ENCODE measurements at regions not wholly inside any gene's neighbourhood (a gene's known extent, or its start where the extent isn't known, plus 50 kb on each side); places are given as distances from the start of the nearest gene placed in this dataset.
"Not testable (repeated sequence)": the region's sequence is repeated elsewhere in the genome, so short reads cannot be mapped to it uniquely, and the experiment has no call there.

- no peak for DNase-seq (ENCODE audit: low read depth)
Observed at GRCh38 chr16:22719945-22720344, 94.0 kb upstream of the HS3ST2 start.

- DNase-seq (ENCODE audit: low read depth), result peak; percentile 1
Observed at GRCh38 chr16:22721511-22722100, 92.4 kb upstream of the HS3ST2 start.

- DNase-seq (ENCODE audit: low read depth), result not testable (repeated sequence)
Observed at GRCh38 chr16:22722551-22723541, 91.1 kb upstream of the HS3ST2 start.

- DNase-seq (ENCODE audit: low read depth), result no peak
Observed at GRCh38 chr16:22726868-22727267, 87.1 kb upstream of the HS3ST2 start.

GRCh38 chr16:22727285-22728166 is 86.4 kb upstream of the HS3ST2 start:
- no peak for DNase-seq (ENCODE audit: low read depth)

GRCh38 chr16:22728167-22728836 is 85.7 kb upstream of the HS3ST2 start:
- DNase-seq (ENCODE audit: low read depth), result no peak

GRCh38 chr16:22732400-22732799 is 81.6 kb upstream of the HS3ST2 start:
- no peak for DNase-seq (ENCODE audit: low read depth)

GRCh38 chr16:22732959-22733358 is 81.0 kb upstream of the HS3ST2 start:
- no peak for DNase-seq (ENCODE audit: low read depth)

- no peak for DNase-seq (ENCODE audit: low read depth)
Observed at GRCh38 chr16:22734368-22734767, 79.6 kb upstream of the HS3ST2 start.

GRCh38 chr16:22736791-22737190 is 77.2 kb upstream of the HS3ST2 start:
- no peak for DNase-seq (ENCODE audit: low read depth)

- no peak for DNase-seq (ENCODE audit: low read depth)
Observed at GRCh38 chr16:22739077-22739476, 74.9 kb upstream of the HS3ST2 start.

- no peak for DNase-seq (ENCODE audit: low read depth)
Observed at GRCh38 chr16:22743401-22743800, 70.6 kb upstream of the HS3ST2 start.

- DNase-seq (ENCODE audit: low read depth), result no peak
Observed at GRCh38 chr16:22751104-22751667, 62.8 kb upstream of the HS3ST2 start.

GRCh38 chr16:22751685-22752084 is 62.3 kb upstream of the HS3ST2 start:
- DNase-seq (ENCODE audit: low read depth), result no peak

- DNase-seq (ENCODE audit: low read depth), result no peak
Observed at GRCh38 chr16:22753451-22753850, 60.5 kb upstream of the HS3ST2 start.

GRCh38 chr16:22754577-22754976 is 59.4 kb upstream of the HS3ST2 start:
- no peak for DNase-seq (ENCODE audit: low read depth)

- DNase-seq (ENCODE audit: low read depth), result no peak
Observed at GRCh38 chr16:22757202-22757601, 56.8 kb upstream of the HS3ST2 start.

GRCh38 chr16:22762486-22762885 is 51.5 kb upstream of the HS3ST2 start:
- no peak for DNase-seq (ENCODE audit: low read depth)

- DNase-seq (ENCODE audit: low read depth), result no peak
Observed at GRCh38 chr16:22763437-22764080, 50.4 kb upstream of the HS3ST2 start.

All from GM04504 (cell line).